HCT116 (cell line): ENCODE measurements at regions not wholly inside any gene's neighbourhood (a gene's known extent, or its start where the extent isn't known, plus 50 kb on each side); places are given as distances from the start of the nearest gene placed in this dataset.

Experiments
- CTCF ChIP-seq, 3 experiments: fragments of 200-600 bp in 1 of 3; sonication (generic) in 1 of 3; IDR thresholded peaks in 2 of 3; conservative IDR thresholded peaks in 1 of 3; 2 replicates each; pipeline ENCODE4 v1.5.1; 2012 to 2017; ENCODE audit warnings: low read depth in 2 of 3, low read length in 2 of 3, antibody characterized with exemption in 1 of 3, borderline replicate concordance in 1 of 3, control low read depth in 1 of 3, mild to moderate bottlenecking in 1 of 3, mixed read lengths in 1 of 3, mixed run types in 1 of 3, moderate library complexity in 1 of 3; ENCODE audit not compliant: insufficient read depth in 1 of 3
- EGR1 ChIP-seq: IDR thresholded peaks from 2 replicates; pipeline ENCODE4 v1.6.1; 2012; ENCODE audit warnings: low read depth
- EZH2phosphoT487 ChIP-seq: fragments of 200-600 bp; IDR thresholded peaks from 2 replicates; pipeline ENCODE4 v1.6.1; 2018; ENCODE audit warnings: antibody characterized with exemption, borderline replicate concordance
- REST ChIP-seq: IDR thresholded peaks from 2 replicates; pipeline ENCODE4 v1.6.1; 2012; ENCODE audit warnings: low read depth
- TCF7L2 ChIP-seq: IDR thresholded peaks from 2 replicates; pipeline ENCODE4 v1.7.0; 2011; ENCODE audit warnings: borderline replicate concordance, inconsistent platforms; ENCODE audit not compliant: insufficient read depth, insufficient read length; ENCODE audit errors: extremely low read depth
- ZFX ChIP-seq: fragments of 450-650 bp; IDR thresholded peaks from 2 replicates; pipeline ENCODE4 v1.6.1; 2017

GRCh38 chr2:126506786-126507185, 149.2 kb upstream of the GYPC start:
- TF ChIP-seq CTCF (IDR thresholded peaks at IDR 0.05 in 2 of 3, conservative IDR thresholded peaks at IDR 0.05 in 1 of 3; ENCODE audit: borderline replicate concordance in 1 of 3, insufficient read depth in 1 of 3, low read depth in 2 of 3, low read length in 2 of 3) (no peak), EZH2phosphoT487 (no peak), TCF7L2 (no peak), REST (no peak), ZFX (no peak), EGR1 (no peak)
